ENCODE measurements at regions not wholly inside any gene's neighbourhood (a gene's known extent, or its start where the extent isn't known, plus 50 kb on each side); places are given as distances from the start of the nearest gene placed in this dataset.
"Not testable (repeated sequence)": the region's sequence is repeated elsewhere in the genome, so short reads cannot be mapped to it uniquely, and the experiment has no call there.

DNA sequence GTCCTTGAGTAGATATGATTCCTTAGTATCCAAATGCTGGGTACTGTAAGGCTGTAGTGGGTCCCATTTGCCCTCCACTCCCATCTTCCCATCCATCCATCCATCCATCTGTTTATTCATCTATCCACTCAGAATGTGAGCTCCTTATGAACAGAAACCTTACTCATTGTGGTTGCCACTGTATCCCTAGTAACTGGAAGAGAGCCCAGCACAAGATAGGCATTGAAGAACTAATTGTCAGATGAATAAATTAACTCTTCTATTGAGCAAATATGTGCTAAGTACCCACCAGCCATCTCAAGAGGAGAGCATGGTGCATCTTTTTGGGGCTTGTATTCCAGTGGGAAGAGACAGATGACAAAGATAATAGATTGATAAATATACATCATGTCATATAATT lies 86.4 kb upstream of the SEZ6L start:
- Histone ChIP-seq H3K36me3 (ENCODE audit: control insufficient read depth, insufficient read depth, low read length) (no peaks in the 10 kb centered on the region), H3K4me3 (ENCODE audit: low read depth, low read length) (no peak overlapping the region), H3K27me3 (ENCODE audit: control insufficient read depth, insufficient read depth, low read length) (no peaks in the 10 kb centered on the region)
- no peak for FAIRE-seq
- no peak for DNase-seq (ENCODE audit: low read depth)
- TF ChIP-seq CTCF (IDR thresholded peaks at IDR 0.05; ENCODE audit: insufficient read depth, low read length, severe bottlenecking) = no peak

GRCh38 chr22:26086359-26086758 lies 82.9 kb upstream of the SEZ6L start:
- TF ChIP-seq CTCF (IDR thresholded peaks at IDR 0.05; ENCODE audit: insufficient read depth, low read length, severe bottlenecking) = no peak
- Histone ChIP-seq H3K36me3 (ENCODE audit: control insufficient read depth, insufficient read depth, low read length) (no peaks in the 10 kb centered on the region), H3K27me3 (ENCODE audit: control insufficient read depth, insufficient read depth, low read length) (no peaks in the 10 kb centered on the region), H3K4me3 (ENCODE audit: low read depth, low read length) (no peak overlapping the region)
- DNase-seq (ENCODE audit: low read depth) (no peak), FAIRE-seq (no peak)

DNA sequence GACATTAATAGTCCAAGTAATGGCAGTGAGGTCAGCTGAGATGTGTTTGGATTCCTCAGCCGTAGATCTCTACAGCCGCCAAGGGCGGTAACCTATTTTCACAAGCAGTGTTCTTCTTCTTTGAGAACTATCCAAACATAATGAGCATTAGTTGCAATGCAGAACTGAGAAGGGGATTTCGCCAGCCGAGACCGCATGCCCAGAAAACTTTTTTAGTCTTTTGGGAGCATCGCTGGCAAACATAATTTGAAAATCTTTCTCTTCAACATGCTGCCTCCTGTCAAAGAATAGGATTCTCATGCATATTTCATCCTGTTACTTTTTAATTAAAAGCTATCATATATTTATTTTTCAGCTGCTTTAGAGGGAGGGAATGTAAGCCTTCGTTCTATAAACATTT lies 81.4 kb upstream of the SEZ6L start:
- FAIRE-seq = no peak
- no peak for DNase-seq (ENCODE audit: low read depth)
- Histone ChIP-seq H3K4me3 (ENCODE audit: low read depth, low read length) (no peak overlapping the region), H3K27me3 (ENCODE audit: control insufficient read depth, insufficient read depth, low read length) (no peaks in the 10 kb centered on the region), H3K36me3 (ENCODE audit: control insufficient read depth, insufficient read depth, low read length) (no peaks in the 10 kb centered on the region)
- no peak for TF ChIP-seq CTCF (IDR thresholded peaks at IDR 0.05; ENCODE audit: insufficient read depth, low read length, severe bottlenecking)

GRCh38 chr22:26090821-26091220 lies 78.4 kb upstream of the SEZ6L start:
- H3K4me3 ChIP-seq (ENCODE audit: low read depth, low read length) = no peak overlapping the region
- no peaks in the 10 kb centered on the region for H3K27me3 ChIP-seq (ENCODE audit: control insufficient read depth, insufficient read depth, low read length)
- DNase-seq (ENCODE audit: low read depth) = no peak
- no peaks in the 10 kb centered on the region for H3K36me3 ChIP-seq (ENCODE audit: control insufficient read depth, insufficient read depth, low read length)
- FAIRE-seq = no peak
- TF ChIP-seq CTCF (IDR thresholded peaks at IDR 0.05; ENCODE audit: insufficient read depth, low read length, severe bottlenecking) = no peak

DNA sequence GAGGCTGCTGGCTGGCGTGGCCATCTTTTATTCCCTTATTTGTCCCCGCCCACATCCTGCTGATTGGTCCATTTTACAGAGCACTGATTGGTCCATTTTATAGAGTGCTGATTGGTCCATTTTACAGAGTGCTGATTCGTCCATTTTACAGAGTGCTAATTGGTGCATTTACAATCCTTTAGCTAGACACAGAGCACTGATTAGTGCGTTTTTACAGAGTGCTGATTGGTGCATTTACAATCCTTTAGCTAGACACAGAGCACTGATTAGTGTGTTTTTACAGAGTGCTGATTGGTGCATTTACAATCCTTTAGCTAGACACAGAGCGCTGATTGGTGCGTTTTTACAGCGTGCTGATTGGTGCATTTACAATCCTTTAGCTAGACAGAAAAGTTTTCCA lies 74.8 kb upstream of the SEZ6L start:
- not testable (repeated sequence) for DNase-seq (ENCODE audit: low read depth); H3K4me3 ChIP-seq (ENCODE audit: low read depth, low read length); H3K27me3 ChIP-seq (ENCODE audit: control insufficient read depth, insufficient read depth, low read length); H3K36me3 ChIP-seq (ENCODE audit: control insufficient read depth, insufficient read depth, low read length); FAIRE-seq

DNA sequence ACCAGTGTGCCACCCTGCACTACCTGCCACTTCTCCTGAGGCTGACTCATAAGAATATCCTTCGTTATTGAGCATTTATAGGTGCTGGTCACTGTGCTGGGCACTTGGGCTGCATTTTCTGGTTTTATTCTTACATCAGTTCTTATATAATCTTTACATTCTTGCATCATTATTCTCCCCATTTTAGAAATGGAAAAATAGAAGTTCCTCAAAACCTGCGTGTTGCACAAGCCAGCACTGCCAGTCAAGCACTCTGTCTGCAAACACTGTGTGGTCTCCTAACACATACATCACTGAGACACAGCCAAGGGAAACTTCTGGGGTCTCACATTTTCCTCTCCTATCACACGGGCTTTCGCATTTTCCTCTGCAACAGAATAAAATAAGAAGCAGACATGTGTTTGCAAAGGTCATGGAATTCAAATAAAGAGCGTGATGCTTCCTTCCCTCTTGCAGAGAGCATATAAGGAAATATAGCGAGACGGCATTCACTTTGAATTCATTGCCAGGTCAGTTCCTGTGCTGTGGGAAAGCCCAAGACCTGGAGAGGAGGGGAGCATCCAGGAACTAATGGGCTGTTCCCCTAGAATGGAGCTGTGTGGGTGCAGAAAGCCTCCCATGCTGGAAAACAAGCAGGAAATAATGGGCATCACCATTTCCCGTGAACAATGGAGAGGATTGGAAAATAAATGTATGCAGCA lies 73.9 kb upstream of the SEZ6L start:
- H3K27me3 ChIP-seq (ENCODE audit: control insufficient read depth, insufficient read depth, low read length) = no peaks in the 10 kb centered on the region
- DNase-seq (ENCODE audit: low read depth) (no peak), FAIRE-seq (peak; percentile 13)
- no peaks in the 10 kb centered on the region for H3K36me3 ChIP-seq (ENCODE audit: control insufficient read depth, insufficient read depth, low read length)
- TF ChIP-seq CTCF (IDR thresholded peaks at IDR 0.05; ENCODE audit: insufficient read depth, low read length, severe bottlenecking) = no peak
- H3K4me3 ChIP-seq (ENCODE audit: low read depth, low read length) = no peak overlapping the region
